Mammary epithelial cell (primary cell): ENCODE measurements at regions not wholly inside any gene's neighbourhood (a gene's known extent, or its start where the extent isn't known, plus 50 kb on each side); places are given as distances from the start of the nearest gene placed in this dataset.

ENCODE experiments used
- EZH2 ChIP-seq: IDR thresholded peaks from 2 replicates; pipeline ENCODE4 v1.6.1; 2012; ENCODE audit warnings: low read length, inconsistent platforms, borderline replicate concordance
- TF ChIP-seq, protein P1 (sequence below), 2 donors: IDR thresholded peaks in 1 of 2; conservative IDR thresholded peaks in 1 of 2; 2 replicates each; pipeline ENCODE4 v1.5.1; 2011 to 2012; ENCODE audit warnings: inconsistent platforms in 2 of 2, low read length in 2 of 2, mild to moderate bottlenecking in 2 of 2, control low read depth in 1 of 2, low read depth in 1 of 2; ENCODE audit not compliant: insufficient read depth in 1 of 2; ENCODE audit errors: extremely low read depth in 1 of 2

DNA sequence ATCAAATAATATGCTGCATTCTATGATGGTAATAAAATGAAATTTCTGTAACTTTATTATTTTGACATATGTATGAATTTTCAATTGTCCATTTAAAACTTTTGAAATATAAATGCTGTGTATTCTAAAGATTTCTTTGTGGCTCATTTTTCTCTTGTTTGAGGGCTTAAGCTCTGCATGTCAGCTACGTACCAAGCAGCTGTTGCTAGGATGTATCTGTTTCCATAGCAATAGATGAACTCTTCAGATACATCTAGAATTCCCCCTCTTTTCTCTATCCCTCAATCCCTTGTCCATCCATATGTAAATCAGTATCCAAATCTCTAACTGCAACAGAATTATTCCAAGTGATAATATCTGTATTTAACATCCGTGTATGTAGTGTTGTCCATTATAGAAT is 76.5 kb upstream of the OPRM1 start:
- TF ChIP-seq, protein P1, sequence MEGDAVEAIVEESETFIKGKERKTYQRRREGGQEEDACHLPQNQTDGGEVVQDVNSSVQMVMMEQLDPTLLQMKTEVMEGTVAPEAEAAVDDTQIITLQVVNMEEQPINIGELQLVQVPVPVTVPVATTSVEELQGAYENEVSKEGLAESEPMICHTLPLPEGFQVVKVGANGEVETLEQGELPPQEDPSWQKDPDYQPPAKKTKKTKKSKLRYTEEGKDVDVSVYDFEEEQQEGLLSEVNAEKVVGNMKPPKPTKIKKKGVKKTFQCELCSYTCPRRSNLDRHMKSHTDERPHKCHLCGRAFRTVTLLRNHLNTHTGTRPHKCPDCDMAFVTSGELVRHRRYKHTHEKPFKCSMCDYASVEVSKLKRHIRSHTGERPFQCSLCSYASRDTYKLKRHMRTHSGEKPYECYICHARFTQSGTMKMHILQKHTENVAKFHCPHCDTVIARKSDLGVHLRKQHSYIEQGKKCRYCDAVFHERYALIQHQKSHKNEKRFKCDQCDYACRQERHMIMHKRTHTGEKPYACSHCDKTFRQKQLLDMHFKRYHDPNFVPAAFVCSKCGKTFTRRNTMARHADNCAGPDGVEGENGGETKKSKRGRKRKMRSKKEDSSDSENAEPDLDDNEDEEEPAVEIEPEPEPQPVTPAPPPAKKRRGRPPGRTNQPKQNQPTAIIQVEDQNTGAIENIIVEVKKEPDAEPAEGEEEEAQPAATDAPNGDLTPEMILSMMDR (conservative IDR thresholded peaks at IDR 0.05 in 1 of 2, IDR thresholded peaks at IDR 0.05 in 1 of 2; ENCODE audit: extremely low read depth in 1 of 2, insufficient read depth in 1 of 2, low read depth in 1 of 2, low read length in 2 of 2), result no peak
- TF ChIP-seq EZH2, result no peak
